Spleen (tissue), 7 donors: ENCODE measurements at regions not wholly inside any gene's neighbourhood (a gene's known extent, or its start where the extent isn't known, plus 50 kb on each side); places are given as distances from the start of the nearest gene placed in this dataset.

Experiments used
- POLR2A ChIP-seq, 3 donors: fragments of 450-650 bp; IDR thresholded peaks; one replicate each; pipeline ENCODE4 v1.5.1; 2017; ENCODE audit warnings: antibody characterized with exemption in 3 of 3, mild to moderate bottlenecking in 1 of 3
- POLR2AphosphoS5 ChIP-seq, 3 donors: sonication (generic); formaldehyde crosslinking; IDR thresholded peaks; one replicate each; pipeline ENCODE4 v1.5.1; 2017; ENCODE audit warnings: antibody characterized with exemption in 3 of 3
- TF ChIP-seq, protein P1 (sequence below), 11 experiments: fragments of 200-600 bp in 7 of 11; fragments of 450-650 bp in 4 of 11; sonication (generic) in 4 of 11; IDR thresholded peaks in 8 of 11; conservative IDR thresholded peaks in 3 of 11; 1 replicate in 7 of 11; 2 replicates in 4 of 11; pipeline versions ENCODE4 v1.4.0 to v1.8.0; 2016 to 2021; ENCODE audit warnings: antibody characterized with exemption in 11 of 11, inconsistent platforms in 4 of 11, mild to moderate bottlenecking in 1 of 11
- donor health status: DM: no; HTN: no; CAD: no; lungs with moderate emphysema.
- donor health status: DM: no; HTN: no; CAD: no.
- donor health status: DM: no; HTN: no; CAD: no.

DNA sequence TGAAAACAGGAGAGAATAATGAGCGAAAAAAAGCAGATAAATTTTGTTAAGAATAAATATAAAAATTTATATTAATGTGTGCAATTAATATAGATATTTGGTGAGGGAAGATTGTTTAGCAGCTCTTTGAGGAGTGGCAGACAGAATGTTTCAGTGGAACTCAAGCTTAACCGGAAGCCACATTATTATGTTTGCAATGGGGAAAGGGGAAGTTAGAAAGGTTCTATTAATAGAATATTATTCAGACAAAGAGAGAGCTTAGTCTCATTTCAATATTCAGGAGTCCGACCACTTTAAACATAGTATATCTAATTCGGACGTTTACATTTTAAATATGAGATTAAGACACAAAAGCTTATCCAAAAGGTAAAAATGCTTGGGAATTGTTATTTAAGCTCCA is 81.6 kb upstream of the KHDRBS2 start:
- TF ChIP-seq, protein P1, sequence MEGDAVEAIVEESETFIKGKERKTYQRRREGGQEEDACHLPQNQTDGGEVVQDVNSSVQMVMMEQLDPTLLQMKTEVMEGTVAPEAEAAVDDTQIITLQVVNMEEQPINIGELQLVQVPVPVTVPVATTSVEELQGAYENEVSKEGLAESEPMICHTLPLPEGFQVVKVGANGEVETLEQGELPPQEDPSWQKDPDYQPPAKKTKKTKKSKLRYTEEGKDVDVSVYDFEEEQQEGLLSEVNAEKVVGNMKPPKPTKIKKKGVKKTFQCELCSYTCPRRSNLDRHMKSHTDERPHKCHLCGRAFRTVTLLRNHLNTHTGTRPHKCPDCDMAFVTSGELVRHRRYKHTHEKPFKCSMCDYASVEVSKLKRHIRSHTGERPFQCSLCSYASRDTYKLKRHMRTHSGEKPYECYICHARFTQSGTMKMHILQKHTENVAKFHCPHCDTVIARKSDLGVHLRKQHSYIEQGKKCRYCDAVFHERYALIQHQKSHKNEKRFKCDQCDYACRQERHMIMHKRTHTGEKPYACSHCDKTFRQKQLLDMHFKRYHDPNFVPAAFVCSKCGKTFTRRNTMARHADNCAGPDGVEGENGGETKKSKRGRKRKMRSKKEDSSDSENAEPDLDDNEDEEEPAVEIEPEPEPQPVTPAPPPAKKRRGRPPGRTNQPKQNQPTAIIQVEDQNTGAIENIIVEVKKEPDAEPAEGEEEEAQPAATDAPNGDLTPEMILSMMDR (IDR thresholded peaks at IDR 0.05 in 8 of 11, conservative IDR thresholded peaks at IDR 0.05 in 3 of 11): no peak
- TF ChIP-seq POLR2A (IDR thresholded peaks at IDR 0.05) (no peak), POLR2AphosphoS5 (IDR thresholded peaks at IDR 0.05) (no peak)
